ENCODE measurements at regions not wholly inside any gene's neighbourhood (a gene's known extent, or its start where the extent isn't known, plus 50 kb on each side); places are given as distances from the start of the nearest gene placed in this dataset.
A peak's percentile ranks its signal among the peaks of the same experiment; 100 is the strongest.
"Not testable (repeated sequence)": the region's sequence is repeated elsewhere in the genome, so short reads cannot be mapped to it uniquely, and the experiment has no call there.

DNA sequence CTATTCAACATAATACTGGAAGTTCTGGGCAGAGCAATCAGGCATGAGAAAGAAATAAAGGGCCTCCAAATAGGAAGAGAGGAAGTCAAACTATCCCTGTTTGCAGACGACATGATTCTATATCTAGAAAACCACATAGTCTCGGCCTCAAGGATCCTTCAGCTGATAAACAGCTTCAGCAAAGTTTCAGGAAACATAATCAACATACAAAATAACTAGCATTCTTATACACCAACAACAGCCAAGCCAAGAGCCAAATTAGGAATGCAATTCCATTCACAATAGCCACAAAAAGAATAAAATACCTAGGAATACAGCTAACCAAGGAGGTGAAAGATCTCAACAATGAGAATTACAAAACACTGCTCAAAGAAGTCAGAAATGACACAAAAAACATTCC is 287.8 kb upstream of the NCAM1 start:
- not testable (repeated sequence) for H3K27ac ChIP-seq (ENCODE audit: low read depth in 2 of 2, low read length in 1 of 2); H3K4me1 ChIP-seq (ENCODE audit: control insufficient read depth in 2 of 2, insufficient read depth in 2 of 2, low read length in 1 of 2); H3K36me3 ChIP-seq (ENCODE audit: control insufficient read depth in 2 of 2, insufficient read depth in 2 of 2, low read length in 1 of 2); H3K9me3 ChIP-seq (ENCODE audit: control insufficient read depth in 2 of 2, insufficient read depth in 1 of 2, low read depth in 1 of 2, low read length in 1 of 2); H3K27me3 ChIP-seq (ENCODE audit: control insufficient read depth in 1 of 2, insufficient read depth in 2 of 2, low read length in 2 of 2); H3K4me3 ChIP-seq (ENCODE audit: low read depth in 1 of 2, low read length in 2 of 2)
- 71 to 72% methylated on average over 2 of the region's 2 CpGs for WGBS, 2 donors

GRCh38 chr11:112685111-112685510 is 276.1 kb upstream of the NCAM1 start:
- WGBS, 2 donors: 62 to 78% methylated on average over 3 of the region's 3 CpGs
- Histone ChIP-seq H3K9me3 (ENCODE audit: control insufficient read depth in 2 of 2, insufficient read depth in 1 of 2, low read depth in 1 of 2, low read length in 1 of 2) (no peaks in the 10 kb centered on the region), H3K27me3 (ENCODE audit: control insufficient read depth in 1 of 2, insufficient read depth in 2 of 2, low read length in 2 of 2) (no peaks in the 10 kb centered on the region), H3K4me1 (ENCODE audit: control insufficient read depth in 2 of 2, insufficient read depth in 2 of 2, low read length in 1 of 2) (no peaks in the 10 kb centered on the region), H3K36me3 (ENCODE audit: control insufficient read depth in 2 of 2, insufficient read depth in 2 of 2, low read length in 1 of 2) (no peaks in the 10 kb centered on the region), H3K27ac (ENCODE audit: low read depth in 2 of 2, low read length in 1 of 2) (no peak overlapping the region), H3K4me3 (ENCODE audit: low read depth in 1 of 2, low read length in 2 of 2) (no peak overlapping the region)

DNA sequence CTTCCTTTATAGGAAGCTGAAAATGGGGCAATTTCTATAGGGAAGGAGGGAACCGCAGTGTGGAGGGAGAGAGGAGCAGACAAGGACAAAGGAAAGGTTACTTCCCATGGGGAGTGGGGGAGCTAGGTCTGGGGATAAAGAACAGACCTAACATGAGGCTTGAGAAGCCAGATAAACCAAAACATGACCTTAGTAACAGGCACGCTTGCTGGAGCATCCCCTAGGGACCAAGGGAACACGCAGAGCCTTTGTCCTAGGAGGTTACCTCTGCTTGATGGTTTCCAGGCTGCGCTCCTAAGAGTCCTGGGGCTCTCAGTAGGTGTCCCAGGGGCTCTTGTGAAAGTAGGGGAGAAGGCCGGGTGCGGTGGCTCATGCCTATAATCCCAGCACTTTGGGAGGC is 271.4 kb upstream of the NCAM1 start:
- H3K27me3 ChIP-seq (ENCODE audit: control insufficient read depth in 1 of 2, insufficient read depth in 2 of 2, low read length in 2 of 2): no peaks in the 10 kb centered on the region
- H3K9me3 ChIP-seq (ENCODE audit: control insufficient read depth in 2 of 2, insufficient read depth in 1 of 2, low read depth in 1 of 2, low read length in 1 of 2): no peaks in the 10 kb centered on the region
- no peak overlapping the region for H3K27ac ChIP-seq (ENCODE audit: low read depth in 2 of 2, low read length in 1 of 2)
- H3K4me1 ChIP-seq (ENCODE audit: control insufficient read depth in 2 of 2, insufficient read depth in 2 of 2, low read length in 1 of 2): no peaks in the 10 kb centered on the region
- 88 to 91% methylated on average over 6 of the region's 6 CpGs for WGBS, 2 donors
- H3K36me3 ChIP-seq (ENCODE audit: control insufficient read depth in 2 of 2, insufficient read depth in 2 of 2, low read length in 1 of 2): no peaks in the 10 kb centered on the region
- no peak overlapping the region for H3K4me3 ChIP-seq (ENCODE audit: low read depth in 1 of 2, low read length in 2 of 2)

DNA sequence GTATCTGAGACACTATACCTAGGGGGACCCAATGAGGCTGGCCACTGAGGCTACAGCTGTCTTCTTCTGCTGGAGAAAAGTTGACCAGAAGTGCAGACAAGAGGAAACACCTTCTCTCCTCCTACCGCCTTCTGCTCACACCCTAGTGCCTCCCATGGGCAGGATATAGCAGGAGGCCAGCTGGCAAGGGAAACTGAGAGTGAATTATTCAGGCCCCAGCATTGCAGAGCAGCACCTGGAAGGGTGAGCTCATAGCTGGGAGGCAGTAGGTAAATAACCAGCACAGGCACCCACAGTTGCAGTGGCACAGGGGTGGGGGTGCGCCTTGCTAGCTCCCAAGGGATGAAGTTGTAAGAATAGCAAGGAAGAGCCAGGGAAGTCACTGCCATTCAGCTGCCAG is 267.4 kb upstream of the NCAM1 start:
- Histone ChIP-seq H3K27me3 (ENCODE audit: control insufficient read depth in 1 of 2, insufficient read depth in 2 of 2, low read length in 2 of 2) (no peaks in the 10 kb centered on the region), H3K27ac (ENCODE audit: low read depth in 2 of 2, low read length in 1 of 2) (peak overlapping the region in 1 of 2 donors; percentile 20), H3K4me1 (ENCODE audit: control insufficient read depth in 2 of 2, insufficient read depth in 2 of 2, low read length in 1 of 2) (no peaks in the 10 kb centered on the region), H3K9me3 (ENCODE audit: control insufficient read depth in 2 of 2, insufficient read depth in 1 of 2, low read depth in 1 of 2, low read length in 1 of 2) (no peaks in the 10 kb centered on the region), H3K36me3 (ENCODE audit: control insufficient read depth in 2 of 2, insufficient read depth in 2 of 2, low read length in 1 of 2) (no peaks in the 10 kb centered on the region), H3K4me3 (ENCODE audit: low read depth in 1 of 2, low read length in 2 of 2) (no peak overlapping the region)
- 69 to 82% methylated on average over 2 of the region's 2 CpGs for WGBS, 2 donors

DNA sequence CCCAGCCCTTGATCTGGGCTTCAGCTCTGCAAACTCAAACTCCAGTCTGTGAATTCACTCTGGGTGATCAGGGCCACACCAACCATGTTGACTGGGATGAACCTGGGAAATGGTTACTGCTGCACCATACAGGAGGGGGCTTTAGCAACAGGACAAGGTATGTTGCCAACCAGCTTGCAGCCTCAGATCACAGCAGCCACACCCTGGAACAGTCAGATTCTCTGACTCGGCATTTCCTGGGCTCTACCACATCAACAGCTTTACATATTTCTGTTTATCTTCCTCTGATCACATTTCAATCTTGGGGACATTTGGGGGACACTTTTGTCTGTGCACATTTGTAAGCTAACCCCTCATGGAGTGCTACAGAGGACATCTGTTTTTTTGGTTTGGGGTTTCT is 267.0 kb upstream of the NCAM1 start:
- WGBS, 2 donors: 50 to 51% methylated on average over 1 of the region's 1 CpG
- no peaks in the 10 kb centered on the region for H3K36me3 ChIP-seq (ENCODE audit: control insufficient read depth in 2 of 2, insufficient read depth in 2 of 2, low read length in 1 of 2)
- H3K4me1 ChIP-seq (ENCODE audit: control insufficient read depth in 2 of 2, insufficient read depth in 2 of 2, low read length in 1 of 2): no peaks in the 10 kb centered on the region
- H3K9me3 ChIP-seq (ENCODE audit: control insufficient read depth in 2 of 2, insufficient read depth in 1 of 2, low read depth in 1 of 2, low read length in 1 of 2): no peaks in the 10 kb centered on the region
- H3K4me3 ChIP-seq (ENCODE audit: low read depth in 1 of 2, low read length in 2 of 2): no peak overlapping the region
- peak overlapping the region in 1 of 2 donors; percentile 20 for H3K27ac ChIP-seq (ENCODE audit: low read depth in 2 of 2, low read length in 1 of 2)
- H3K27me3 ChIP-seq (ENCODE audit: control insufficient read depth in 1 of 2, insufficient read depth in 2 of 2, low read length in 2 of 2): no peaks in the 10 kb centered on the region

DNA sequence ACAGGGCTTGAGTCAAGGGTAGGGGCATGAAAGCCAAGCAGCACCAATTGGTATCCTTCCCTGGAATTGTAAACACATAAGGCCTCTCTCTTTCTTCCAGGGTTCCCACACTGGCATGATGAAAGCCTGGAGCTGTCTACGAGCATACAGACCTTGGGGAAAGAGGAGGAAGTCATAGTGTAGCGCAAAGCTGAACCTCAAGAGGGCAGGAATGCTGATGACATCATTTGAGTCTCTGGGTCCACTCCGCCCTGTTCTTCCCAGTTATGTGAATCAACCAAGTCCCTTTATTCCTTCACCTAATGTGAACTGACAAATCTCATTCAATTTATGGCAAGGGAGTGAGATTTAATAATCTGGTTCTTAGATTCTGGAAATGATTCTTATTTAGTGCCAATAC is 266.4 kb upstream of the NCAM1 start:
- WGBS, 2 donors: 67 to 75% methylated on average over 3 of the region's 3 CpGs
- Histone ChIP-seq H3K9me3 (ENCODE audit: control insufficient read depth in 2 of 2, insufficient read depth in 1 of 2, low read depth in 1 of 2, low read length in 1 of 2) (no peaks in the 10 kb centered on the region), H3K4me1 (ENCODE audit: control insufficient read depth in 2 of 2, insufficient read depth in 2 of 2, low read length in 1 of 2) (no peaks in the 10 kb centered on the region), H3K36me3 (ENCODE audit: control insufficient read depth in 2 of 2, insufficient read depth in 2 of 2, low read length in 1 of 2) (no peaks in the 10 kb centered on the region), H3K27ac (ENCODE audit: low read depth in 2 of 2, low read length in 1 of 2) (no peak overlapping the region), H3K27me3 (ENCODE audit: control insufficient read depth in 1 of 2, insufficient read depth in 2 of 2, low read length in 2 of 2) (no peaks in the 10 kb centered on the region), H3K4me3 (ENCODE audit: low read depth in 1 of 2, low read length in 2 of 2) (no peak overlapping the region)

- H3K27me3 ChIP-seq (ENCODE audit: control insufficient read depth in 1 of 2, insufficient read depth in 2 of 2, low read length in 2 of 2): no peaks in the 10 kb centered on the region
- H3K4me3 ChIP-seq (ENCODE audit: low read depth in 1 of 2, low read length in 2 of 2): no peak overlapping the region
- H3K36me3 ChIP-seq (ENCODE audit: control insufficient read depth in 2 of 2, insufficient read depth in 2 of 2, low read length in 1 of 2): no peaks in the 10 kb centered on the region
- H3K27ac ChIP-seq (ENCODE audit: low read depth in 2 of 2, low read length in 1 of 2): no peak overlapping the region
- no peaks in the 10 kb centered on the region for H3K9me3 ChIP-seq (ENCODE audit: control insufficient read depth in 2 of 2, insufficient read depth in 1 of 2, low read depth in 1 of 2, low read length in 1 of 2)
- no peaks in the 10 kb centered on the region for H3K4me1 ChIP-seq (ENCODE audit: control insufficient read depth in 2 of 2, insufficient read depth in 2 of 2, low read length in 1 of 2)
- 24 to 30% methylated on average over 10 of the region's 10 CpGs for WGBS, 2 donors
Measured at GRCh38 chr11:112697391-112698178, 263.6 kb upstream of the NCAM1 start.

DNA sequence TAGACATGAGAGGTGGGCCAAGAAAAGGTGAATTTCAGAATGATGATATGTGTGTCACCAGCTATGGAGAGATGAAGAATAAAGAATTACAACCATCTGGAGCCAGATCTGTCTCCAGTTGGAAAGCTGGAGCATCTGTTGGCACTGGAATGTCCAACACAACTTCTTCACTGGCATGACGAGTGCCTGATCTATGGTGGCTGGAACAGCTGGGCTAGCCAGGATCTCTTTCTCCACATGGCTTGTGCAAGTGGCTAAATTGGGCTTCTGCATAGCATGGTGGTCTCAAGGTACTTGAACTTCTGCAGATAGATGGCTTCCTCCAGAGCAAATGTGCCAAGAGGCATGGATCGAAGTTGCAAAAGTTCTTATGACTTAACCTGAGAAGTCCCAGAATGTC is 256.1 kb upstream of the NCAM1 start:
- Histone ChIP-seq H3K9me3 (ENCODE audit: control insufficient read depth in 2 of 2, insufficient read depth in 1 of 2, low read depth in 1 of 2, low read length in 1 of 2) (no peaks in the 10 kb centered on the region), H3K27me3 (ENCODE audit: control insufficient read depth in 1 of 2, insufficient read depth in 2 of 2, low read length in 2 of 2) (no peaks in the 10 kb centered on the region), H3K36me3 (ENCODE audit: control insufficient read depth in 2 of 2, insufficient read depth in 2 of 2, low read length in 1 of 2) (no peaks in the 10 kb centered on the region), H3K4me3 (ENCODE audit: low read depth in 1 of 2, low read length in 2 of 2) (no peak overlapping the region), H3K27ac (ENCODE audit: low read depth in 2 of 2, low read length in 1 of 2) (no peak overlapping the region), H3K4me1 (ENCODE audit: control insufficient read depth in 2 of 2, insufficient read depth in 2 of 2, low read length in 1 of 2) (no peaks in the 10 kb centered on the region)
- WGBS, 2 donors: 88 to 92% methylated on average over 2 of the region's 2 CpGs

DNA sequence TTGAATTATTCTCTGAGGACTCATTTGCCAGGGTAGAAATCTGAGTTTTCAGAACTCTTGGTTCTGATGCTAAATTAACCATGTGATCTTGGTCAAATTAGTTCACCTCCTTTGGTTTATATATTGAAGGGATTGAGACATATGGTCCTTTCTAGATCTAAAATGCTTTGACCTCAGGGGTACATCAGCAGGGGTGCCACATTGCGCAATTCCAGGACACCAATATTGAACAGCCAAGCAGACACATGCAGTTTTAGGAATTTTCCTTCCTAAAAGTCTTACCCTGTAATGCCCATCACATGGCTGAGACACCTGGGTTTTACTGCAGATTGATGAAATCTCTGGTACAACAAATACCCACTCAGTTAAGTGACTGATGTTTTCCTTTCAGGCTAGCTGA is 254.4 kb upstream of the NCAM1 start:
- no peak overlapping the region for H3K4me3 ChIP-seq (ENCODE audit: low read depth in 1 of 2, low read length in 2 of 2)
- no peaks in the 10 kb centered on the region for H3K9me3 ChIP-seq (ENCODE audit: control insufficient read depth in 2 of 2, insufficient read depth in 1 of 2, low read depth in 1 of 2, low read length in 1 of 2)
- H3K36me3 ChIP-seq (ENCODE audit: control insufficient read depth in 2 of 2, insufficient read depth in 2 of 2, low read length in 1 of 2): no peaks in the 10 kb centered on the region
- WGBS, 2 donors: 79 to 91% methylated on average over 1 of the region's 1 CpG
- H3K27ac ChIP-seq (ENCODE audit: low read depth in 2 of 2, low read length in 1 of 2): no peak overlapping the region
- H3K4me1 ChIP-seq (ENCODE audit: control insufficient read depth in 2 of 2, insufficient read depth in 2 of 2, low read length in 1 of 2): no peaks in the 10 kb centered on the region
- H3K27me3 ChIP-seq (ENCODE audit: control insufficient read depth in 1 of 2, insufficient read depth in 2 of 2, low read length in 2 of 2): no peaks in the 10 kb centered on the region

DNA sequence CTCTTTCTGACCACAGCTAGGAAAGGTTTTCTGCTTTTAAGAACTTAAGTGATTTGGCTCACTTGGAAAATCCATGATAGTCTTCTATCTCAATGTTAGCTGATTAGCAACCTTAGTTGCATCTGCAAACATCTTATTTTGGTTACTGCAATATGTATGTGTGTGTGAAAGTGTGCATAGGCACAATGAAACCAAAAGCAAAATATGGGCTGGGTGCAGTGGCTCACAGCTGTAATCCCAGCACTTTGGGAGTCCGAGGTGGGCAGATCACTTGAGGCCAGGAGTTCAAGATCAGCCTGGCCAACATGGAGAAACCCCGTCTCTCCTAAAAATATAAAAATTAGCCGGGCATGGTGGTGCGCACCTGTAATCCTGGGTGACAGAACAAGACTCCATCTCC is 246.9 kb upstream of the NCAM1 start:
- H3K27ac ChIP-seq (ENCODE audit: low read depth in 2 of 2, low read length in 1 of 2); H3K9me3 ChIP-seq (ENCODE audit: control insufficient read depth in 2 of 2, insufficient read depth in 1 of 2, low read depth in 1 of 2, low read length in 1 of 2); H3K4me1 ChIP-seq (ENCODE audit: control insufficient read depth in 2 of 2, insufficient read depth in 2 of 2, low read length in 1 of 2); H3K27me3 ChIP-seq (ENCODE audit: control insufficient read depth in 1 of 2, insufficient read depth in 2 of 2, low read length in 2 of 2); H3K36me3 ChIP-seq (ENCODE audit: control insufficient read depth in 2 of 2, insufficient read depth in 2 of 2, low read length in 1 of 2); H3K4me3 ChIP-seq (ENCODE audit: low read depth in 1 of 2, low read length in 2 of 2): not testable (repeated sequence)
- WGBS, 2 donors: 89 to 92% methylated on average over 4 of the region's 4 CpGs

All from esophagus (tissue), 2 donors.